A673 (cell line): ENCODE measurements at regions not wholly inside any gene's neighbourhood (a gene's known extent, or its start where the extent isn't known, plus 50 kb on each side); places are given as distances from the start of the nearest gene placed in this dataset.

ENCODE experiments used
- CTCF ChIP-seq: fragments of 300-800, 200-600 bp; sonication (generic); conservative IDR thresholded peaks from 2 replicates; pipeline ENCODE4 v1.5.1; 2017; ENCODE audit warnings: low read depth, mild to moderate bottlenecking, antibody characterized with exemption, low read length, moderate library complexity, mixed read lengths
- EZH2 ChIP-seq: fragments of 200-600 bp; sonication (generic); IDR thresholded peaks from 2 replicates; pipeline ENCODE4 v1.6.1; 2017; ENCODE audit warnings: borderline replicate concordance, low read depth, mild to moderate bottlenecking, mixed read lengths, antibody characterized with exemption, low read length; ENCODE audit not compliant: poor library complexity, severe bottlenecking

DNA sequence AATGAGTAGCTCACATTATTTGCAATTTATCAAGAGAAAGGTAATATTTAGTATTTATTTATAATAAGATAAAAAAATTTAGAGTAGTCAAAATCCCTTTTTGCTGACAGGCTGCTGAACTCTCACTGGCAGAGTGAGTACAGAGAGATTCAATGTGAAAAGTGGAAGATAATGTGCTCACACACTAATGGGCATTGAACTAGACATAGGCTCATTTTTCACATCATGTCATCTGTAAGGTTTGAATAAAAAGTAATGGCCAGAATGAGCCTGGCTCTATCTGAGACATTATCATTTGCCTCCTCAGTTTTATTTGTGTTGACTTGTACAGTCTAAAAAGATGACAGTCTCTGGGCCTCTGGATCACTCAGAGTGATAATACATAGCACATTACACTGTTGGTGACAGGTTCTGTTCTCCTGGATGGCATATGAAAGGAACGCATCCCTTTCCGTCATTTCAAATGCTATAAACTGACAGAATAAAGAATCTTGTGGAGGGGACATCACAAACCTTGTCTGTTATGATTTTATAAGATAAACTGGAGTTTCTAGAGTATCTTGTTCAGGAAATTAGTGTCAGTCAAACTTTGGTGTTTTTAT lies 812.9 kb downstream of the NR4A2 start:
- no peak for TF ChIP-seq CTCF
- no peak for TF ChIP-seq EZH2
